ENCODE measurements at regions not wholly inside any gene's neighbourhood (a gene's known extent, or its start where the extent isn't known, plus 50 kb on each side); places are given as distances from the start of the nearest gene placed in this dataset.

DNA sequence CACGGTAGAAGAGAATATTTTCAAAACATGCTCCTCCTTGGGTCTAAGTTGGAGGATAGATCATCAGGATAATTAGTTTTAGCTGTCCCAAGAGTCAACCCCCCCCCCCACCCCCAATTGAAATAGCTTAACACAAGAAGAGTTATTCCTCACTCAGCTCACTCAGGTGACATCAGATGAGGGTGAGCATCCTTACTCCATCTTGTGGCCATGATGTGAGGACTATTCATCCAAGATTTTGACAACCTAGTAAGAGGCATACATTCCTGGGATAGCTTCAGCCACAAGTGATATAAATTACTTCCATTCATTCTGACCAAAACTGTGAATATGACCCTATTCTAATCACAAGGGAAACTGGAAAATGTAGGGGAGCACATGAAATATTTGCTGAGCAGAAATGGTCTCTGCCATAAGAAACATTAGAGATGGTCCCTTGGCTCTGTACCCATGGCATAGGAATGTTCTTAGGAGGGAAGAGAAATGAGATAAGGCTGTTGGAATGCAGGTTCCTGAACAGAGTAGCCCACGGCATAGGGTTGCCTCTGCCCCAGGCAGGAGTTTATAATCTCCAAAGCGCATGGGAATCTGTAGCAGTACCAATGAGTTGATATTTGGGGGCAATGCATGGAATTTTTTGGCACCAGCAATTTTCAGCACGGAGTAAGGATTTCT lies 257.2 kb downstream of the CYRIA start:
- no peak for DNase-seq

DNA sequence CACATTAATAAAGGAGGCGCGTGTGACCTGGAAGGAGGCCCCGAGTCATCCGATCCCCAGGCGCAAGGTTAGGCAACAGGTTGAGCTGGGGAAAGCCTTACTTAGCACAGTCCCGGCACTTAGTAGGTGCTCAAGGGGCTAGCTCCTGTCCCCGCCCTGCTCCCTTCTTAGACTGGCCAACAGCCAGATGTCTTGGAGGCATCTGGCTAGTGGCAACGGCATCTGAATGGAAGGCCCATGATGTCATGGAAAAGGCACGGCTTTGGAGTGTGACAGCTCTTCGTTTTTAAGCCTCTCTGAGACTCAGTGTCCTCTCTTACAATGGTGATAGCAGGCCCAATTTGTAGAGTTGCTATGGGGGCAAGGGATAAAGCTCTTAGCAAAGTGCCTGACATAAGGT lies 258.3 kb downstream of the CYRIA start:
- no peak for DNase-seq

DNA sequence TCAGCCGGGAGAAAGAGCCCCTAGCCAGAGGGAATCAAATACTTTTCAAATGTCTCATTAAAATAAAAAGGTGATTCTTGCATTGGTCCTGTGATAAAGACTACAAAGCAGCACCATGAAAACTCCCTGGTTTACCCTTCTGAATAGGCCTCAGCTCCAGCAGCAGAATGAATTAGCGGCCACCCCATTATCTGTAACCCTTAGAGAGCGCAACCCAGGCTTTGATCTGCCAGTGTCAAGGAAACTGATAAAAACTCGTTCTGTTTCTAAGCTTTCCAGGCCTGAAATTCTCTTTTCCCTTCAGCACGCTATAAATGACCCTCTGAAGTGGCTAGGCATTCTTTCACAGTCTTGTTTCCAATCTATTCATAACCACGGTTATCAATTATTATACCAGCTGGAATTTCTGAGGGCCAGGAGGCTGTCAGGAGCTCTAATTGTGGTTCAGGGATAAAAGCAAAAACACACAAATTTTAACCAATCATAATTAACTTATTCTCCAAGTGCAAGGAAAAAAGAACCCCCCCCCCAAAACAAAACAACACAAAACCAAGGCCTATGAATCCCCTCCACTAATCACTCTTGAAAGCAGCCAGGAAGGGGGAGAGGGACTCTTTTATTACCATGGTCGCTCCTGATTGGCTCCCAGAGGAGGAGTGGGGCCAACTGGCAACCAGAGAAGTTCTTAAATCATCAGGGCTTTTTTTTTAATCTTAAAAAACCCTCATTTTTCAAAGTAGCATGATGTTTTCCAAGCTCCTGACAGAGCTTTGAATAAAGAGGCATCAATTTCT lies 258.9 kb downstream of the CYRIA start:
- DNase-seq = no peak

DNA sequence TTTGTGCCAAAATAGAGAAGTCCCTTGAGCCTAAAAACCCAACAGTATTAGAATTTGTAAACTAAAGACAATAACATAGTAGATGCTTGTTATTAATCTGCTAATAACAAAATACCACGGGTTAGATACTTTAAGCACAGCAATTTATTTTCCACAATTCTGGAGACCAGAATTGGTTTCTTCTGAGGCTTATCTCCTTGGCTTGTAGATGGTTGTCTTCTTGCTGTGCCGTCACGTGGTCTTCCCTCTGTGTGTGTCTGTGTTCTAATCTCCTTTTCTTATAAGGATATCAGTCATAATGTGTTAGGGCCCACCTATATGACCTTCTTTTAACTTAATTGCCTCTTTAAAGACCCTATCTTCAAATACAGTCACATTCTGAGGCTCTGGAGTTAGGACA lies 260.1 kb downstream of the CYRIA start:
- DNase-seq = no peak

DNA sequence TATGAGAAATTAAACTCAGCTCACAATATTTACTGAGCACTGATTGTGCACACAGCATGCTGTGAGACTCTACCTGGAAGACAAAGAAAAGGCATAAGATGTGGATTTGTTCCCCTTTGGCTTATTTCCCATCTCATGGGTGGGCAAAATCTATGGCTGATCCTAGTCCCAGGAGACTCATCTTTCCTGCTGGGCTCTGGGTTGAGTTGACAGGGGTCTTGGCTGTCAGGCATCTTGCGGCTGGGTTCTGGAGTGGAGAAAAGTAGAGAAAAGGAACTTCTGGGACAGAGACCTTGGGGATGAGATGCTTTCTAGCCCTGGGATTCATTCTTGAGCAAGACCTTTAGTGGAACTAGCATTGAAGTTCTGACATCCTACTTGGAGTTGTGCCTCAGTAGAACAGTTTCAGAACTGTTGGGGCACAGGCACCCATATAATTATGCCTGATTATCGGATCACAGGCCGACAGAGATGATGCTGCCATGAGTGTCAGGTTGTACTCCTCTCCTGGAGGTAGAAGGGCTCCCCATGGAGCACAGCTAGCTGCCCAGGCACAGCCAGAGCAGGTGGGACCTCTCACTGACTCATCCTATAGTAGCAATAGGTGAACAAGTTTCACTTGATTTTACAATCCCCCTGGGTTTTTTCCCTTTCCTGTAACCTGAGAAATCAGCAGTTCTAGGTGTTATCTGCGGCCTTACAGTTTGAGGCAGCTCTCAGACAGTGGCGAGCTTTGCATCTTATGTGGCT lies 260.9 kb downstream of the CYRIA start:
- DNase-seq = no peak

DNA sequence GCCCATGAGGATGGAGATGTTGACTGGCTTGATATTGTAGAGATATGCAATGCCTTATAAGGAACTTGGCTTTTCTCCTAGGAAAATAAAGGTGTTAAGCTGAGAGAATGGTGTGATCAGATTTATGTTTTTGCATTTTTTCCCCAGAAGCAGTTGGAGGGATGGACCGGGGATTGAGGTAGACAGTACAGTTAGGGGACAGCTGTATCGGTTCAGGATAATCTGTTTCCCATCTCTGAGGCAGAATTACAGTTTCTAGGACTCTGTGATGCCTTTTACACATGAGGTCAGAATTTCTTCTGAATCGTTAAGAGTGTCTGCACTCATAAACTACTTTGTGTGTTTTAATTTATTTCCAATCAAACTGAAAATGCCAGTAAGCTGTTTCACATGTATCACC lies 261.5 kb downstream of the CYRIA start:
- DNase-seq = no peak

DNA sequence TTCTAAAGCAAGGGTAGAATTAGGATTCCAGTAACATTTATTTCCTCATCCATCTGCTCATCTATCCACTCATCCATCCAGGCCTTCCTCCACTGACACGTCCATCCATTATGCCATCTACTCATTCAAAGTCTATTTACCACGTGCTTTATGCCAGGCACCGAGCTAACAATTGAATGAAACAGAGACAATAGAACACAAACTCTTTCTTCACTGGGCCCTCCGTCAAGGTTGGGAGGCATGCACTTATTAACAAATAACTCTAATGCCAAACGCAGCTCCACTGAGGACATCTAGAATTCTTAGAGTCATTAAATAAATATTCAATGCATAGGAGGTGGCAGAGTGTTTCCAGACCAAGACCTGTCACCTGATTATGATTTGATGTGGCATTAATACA lies 262.7 kb downstream of the CYRIA start:
- no peak for DNase-seq

DNA sequence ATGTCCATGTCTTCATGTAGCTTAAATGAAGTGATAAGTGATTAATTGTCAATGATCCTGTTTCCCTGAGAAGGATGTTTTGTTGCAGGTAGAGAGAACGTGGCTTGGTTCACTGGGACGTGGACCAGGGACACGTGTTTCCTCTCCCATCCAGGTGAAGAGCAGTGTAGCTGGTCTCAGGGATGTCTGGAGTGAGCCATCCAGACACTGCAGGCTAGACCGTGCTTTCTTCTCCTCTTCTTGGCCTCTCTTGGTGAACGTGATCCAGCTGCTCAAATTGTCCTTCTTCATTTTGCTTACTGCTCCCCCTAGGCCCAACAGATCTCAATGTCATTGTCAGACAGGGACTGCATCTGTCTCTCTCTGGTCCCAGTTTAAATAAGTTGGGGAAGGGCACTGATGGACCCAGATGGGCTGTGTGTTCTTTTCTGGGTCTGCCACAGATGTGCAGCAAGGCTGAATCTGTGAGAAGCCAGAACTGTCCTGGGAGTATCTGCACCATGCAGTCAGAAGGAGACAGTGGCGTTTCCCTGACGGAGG lies 263.8 kb downstream of the CYRIA start:
- DNase-seq = no peak

DNA sequence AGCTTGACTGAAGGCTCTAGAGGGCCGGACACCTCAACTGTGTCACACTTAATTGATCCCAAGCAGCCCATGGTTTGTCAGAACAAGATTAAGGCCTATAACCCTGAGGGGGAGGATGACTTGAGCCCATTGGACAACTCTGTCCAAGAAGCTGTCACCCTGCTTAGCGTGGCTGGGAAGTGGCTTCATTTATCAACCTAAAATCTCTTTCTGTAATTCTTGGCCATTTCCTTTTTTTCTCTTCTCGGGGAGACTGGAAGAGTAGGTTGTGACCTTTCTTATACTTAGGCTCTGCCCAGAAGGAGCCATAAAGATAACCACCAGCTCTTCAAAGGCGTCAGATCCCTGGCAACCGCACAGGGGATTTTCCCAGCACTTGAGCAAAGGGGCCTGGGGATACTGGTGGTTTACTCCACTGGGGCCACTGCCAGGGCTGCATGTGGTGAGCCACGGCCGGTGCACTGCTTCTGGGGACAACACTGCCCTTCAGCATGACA lies 265.5 kb downstream of the CYRIA start:
- DNase-seq = no peak

DNA sequence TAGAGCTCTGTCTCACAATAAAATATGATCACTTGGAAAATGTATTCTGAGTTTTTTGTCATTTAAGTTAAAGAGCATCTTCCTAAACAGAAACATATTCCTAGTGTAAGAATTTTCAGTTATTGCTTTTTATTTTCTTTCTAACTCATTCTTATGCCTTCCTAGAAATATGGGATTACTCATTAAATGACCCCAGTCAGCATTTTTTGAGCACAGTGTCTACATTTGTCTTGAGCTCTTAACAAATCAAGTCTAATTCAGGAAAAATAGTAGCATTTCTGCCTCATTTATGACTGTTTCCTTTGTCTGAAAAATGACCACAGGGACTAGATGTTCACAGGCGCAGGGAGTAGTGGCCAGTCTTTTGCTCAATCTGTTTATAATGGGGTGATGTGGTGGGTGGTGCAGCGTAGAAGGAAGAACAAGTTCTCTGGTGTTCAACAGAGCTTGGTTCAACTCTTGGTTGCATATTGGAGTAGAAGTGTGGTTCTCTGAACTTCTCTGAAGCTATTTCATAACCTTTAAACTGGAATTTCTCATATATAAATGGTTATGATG lies 267.1 kb downstream of the CYRIA start:
- no peak for DNase-seq

DNA sequence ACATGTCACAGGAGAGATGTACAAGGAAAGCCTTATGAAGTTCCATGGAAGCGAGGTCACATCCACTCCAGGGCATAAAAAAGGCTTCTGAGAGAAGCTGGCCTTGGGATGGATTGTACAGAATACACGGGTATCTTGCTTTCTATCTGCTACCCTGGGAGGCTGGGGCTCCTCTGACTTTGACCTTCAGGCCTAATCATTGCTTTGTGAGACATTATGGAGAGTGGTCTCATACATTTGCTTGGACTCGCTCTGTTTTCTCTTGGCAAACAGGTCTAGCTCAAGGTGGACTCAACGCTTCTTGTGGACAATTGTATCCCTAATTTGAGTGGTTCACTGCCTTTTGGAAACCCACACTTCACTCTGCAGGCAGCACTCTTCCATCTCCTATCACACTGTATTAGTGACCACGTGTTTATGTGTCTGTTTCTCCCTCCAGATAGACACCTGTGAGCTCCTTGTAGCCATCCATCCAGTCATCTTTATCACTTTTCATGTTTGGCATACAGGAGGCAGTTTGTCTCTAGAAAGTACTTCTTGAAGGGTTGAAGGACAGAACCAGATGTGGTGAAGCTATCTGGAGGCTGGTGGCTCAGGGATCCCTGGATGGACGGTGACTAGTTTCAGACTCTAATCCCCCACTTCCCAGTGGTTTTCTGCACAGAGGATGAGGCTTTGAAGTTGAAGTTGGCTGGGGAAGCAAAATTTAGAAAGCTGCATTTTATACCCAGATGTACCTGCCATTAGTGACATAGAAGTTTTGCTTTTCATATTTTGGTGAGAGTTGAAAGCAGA lies 267.8 kb downstream of the CYRIA start:
- no peak for DNase-seq

DNA sequence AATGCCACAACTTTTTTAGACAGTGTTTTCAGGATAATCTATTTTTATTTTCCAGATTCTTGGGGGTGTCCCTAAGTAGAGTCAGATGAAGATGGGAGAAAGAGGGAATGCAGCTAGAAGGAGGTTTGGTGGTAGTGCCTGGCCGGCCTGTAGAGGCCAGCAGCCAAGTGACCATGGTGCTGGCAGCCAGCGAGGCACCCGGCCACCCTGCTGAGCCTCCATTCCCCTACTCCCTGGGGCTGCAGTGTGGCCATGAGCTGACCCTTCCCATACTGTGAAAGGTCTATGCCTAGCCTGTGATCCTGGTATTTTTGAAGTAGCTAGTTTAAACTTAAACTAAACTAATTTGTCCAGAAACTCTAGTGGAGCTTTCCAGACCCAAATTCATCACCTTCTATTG lies 268.6 kb downstream of the CYRIA start:
- DNase-seq = no peak

DNA sequence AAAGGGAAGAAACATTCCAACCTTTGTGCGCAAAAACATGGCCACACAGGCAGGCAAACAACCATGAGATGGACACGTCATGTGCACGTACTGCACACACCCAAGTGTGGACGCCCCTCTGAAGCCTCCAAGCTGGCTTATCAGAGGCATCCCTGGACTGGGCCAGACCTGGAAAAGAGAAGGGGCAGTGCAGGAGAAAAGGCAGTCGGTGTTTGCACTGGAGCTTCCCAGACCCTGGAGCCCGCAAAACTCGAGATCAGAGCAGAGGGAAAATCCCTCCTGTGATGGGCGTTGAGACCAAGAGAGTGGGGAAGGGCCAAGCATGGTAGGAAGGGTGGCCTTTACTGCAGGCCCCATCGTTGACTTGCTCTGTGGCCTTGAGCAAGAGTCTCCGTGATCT lies 269.5 kb downstream of the CYRIA start:
- DNase-seq = no peak

DNA sequence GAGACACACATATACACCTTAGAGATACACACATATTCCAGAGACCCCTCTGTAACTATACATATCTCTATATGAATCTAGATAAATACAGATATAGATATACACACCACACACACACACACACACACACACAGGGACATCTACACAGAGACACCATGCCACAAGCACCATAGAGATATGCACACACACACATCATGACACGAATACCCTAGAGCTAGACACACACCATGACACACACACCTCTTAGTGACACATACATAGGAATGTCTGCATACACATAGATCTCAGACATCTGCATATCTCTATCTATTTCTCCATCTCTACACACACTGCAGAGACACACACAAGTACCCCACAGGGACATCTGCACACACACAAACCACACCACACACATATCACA lies 270.0 kb downstream of the CYRIA start:
- no peak for DNase-seq

DNA sequence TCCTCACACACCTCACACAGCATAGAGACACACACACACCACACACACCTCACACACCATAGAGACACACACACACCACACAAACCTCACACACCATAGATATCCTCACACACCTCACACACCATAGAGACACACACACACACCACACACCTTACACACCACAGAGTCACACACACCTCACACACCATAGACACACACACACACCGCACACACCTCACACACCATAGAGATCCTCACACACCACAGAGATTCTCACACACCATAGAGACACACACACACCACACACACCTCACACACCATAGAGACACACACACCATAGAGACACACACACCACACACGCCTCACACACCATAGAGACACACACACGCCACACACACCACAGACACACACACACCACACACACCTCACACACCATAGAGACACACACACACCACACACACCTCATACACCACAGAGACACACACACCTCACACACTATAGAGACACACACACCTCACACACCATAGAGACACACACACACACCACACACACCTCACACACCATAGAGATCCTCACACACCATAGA lies 270.6 kb downstream of the CYRIA start:
- no peak for DNase-seq

DNA sequence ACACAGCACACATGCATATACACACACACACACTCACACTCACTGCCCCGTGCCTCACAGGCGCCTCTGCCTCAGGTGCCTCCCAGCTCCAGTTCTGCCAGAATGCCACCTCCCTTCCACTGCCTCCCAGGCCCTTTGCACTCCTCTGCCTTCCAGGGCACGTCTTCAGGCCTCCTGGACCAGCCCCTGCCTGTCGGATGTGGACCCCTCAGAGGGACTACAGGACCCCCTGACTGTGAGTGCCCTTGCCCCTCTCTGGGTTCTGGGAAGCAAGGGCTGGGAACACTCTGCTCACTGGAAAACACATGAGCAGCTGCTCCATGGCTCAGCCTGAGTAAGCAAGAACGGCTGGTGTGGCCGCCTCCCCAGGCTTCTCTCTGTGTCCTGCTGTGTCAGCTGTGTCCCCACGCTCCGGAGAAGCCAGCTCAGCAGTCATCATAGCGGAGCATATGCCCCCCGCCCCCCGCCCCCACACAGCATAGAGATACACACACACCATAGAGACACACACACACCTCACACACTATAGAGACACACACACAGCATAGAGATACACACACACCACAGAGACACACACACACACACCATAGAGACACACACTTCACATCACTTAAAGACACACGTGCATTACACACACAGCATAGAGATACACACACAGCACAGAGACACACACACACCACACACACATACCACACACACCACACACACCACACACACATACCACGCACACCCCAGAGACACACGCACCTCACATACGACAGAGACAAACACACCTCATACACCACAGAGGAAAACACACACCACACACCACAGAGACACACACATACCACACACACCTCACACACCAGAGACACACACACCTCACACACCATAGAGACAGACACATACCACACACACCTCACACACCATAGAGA lies 271.3 kb downstream of the CYRIA start:
- no peak for DNase-seq

DNA sequence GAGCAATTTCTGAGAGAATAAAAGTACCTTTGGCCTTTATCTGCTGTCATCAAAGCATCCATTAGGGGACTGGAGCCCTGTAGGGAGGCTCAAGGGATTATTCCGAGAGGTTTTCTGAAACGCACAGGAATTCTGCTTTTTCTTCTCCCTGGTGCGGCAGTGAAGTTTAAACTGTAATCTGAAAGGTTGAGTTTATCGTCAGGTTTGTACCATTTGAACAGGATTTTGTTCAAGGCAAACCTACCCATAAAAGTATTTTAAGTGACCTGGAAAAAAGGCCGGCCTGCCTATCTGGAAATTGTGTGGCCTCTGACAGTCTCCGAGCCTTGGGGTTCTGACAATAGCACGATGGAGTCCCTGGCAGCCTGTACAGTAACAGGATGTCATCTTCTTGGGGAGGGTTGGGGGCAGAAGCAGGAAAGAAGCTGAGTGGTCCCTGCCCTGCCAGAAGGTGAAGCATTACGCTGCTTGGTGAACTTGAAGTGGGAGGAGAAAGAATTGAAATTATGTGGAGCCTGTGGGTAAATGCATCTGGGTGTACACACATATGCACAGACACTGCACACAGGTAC lies 272.0 kb downstream of the CYRIA start:
- DNase-seq = no peak

DNA sequence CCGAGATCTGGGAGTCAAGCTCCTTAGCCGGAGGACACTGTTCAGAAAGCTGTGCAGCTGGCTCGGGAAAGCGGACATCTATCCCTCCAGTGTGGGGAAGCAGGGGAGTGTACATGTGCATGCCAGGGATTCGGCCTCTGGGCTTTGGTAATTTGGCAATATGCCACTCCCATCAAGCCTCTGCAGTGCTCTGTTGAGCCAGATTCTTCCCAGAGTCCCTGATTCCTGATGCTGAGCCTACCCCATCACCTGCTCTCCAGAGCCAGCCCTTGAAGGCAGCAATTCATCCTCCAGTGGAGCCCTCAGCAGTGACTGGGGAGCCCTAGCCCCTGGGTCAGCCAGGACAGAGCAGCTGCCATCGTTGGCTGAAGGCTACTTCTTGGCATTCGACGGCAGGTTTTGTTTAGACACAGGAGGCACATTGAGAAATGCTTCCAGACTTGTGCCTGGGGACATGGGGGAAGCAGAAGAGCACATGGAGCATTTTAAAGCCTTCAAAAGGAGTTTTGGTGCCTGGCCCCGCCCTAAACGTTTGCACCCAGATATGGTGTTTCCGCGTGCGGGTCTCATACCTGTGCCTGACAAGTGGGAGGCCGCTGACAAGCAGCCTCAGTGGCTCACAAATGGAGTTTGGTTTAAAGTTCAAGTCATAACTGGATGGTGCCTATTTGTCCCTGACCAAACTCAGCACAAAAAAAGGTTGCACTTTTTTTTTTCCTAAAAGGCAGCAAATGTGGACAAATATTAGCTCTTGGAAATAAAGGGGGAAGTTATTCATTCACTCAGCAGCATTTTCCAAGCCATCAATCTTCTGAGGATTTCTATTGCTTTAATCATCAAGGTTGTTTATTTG lies 272.8 kb downstream of the CYRIA start:
- no peak for DNase-seq

DNA sequence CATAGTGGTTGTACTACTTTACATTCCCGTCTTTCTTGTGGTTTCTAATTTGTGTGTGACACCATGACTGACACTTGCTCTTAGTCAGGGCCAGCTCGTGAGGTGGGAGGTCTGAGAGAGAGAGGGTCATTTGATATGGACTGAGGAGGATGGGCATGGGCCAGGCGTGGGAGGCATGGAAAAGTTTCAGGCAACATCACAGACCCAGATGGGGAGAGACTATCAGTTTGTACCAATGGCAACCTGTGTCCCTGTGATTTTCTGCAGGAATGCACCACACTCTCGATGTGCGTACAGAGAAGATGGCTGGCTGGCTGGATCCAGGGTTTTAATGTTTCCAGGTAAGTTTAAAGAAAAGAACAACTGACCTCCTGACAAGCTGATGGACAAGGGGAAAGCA lies 273.6 kb downstream of the CYRIA start:
- no peak for DNase-seq

DNA sequence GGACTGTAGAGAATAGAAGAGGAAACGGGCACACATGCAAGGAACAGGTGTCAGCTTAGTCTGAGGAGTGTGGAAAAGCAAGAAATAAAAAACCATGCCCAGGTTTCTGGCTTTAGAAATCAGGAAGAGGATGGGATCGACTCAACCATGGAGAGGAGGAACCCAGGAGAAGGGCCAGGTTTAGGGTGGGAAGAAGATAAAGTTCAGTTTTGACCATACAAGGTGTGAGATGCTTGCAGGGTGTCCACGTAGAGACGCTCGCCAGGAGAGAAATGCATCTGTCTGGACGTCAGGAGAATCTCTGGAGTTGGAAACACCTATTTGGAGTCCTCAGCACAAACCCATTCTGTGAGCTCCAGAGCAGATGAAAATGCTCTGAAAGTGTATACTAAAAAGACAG lies 275.1 kb downstream of the CYRIA start:
- no peak for DNase-seq

All from NK-92 treated with Interleukin-12 subunit alpha and Interleukin-12 subunit beta, amount 100 ng/mL, for 24 hours (cell line).